WTC11 (cell line): ENCODE measurements at regions not wholly inside any gene's neighbourhood (a gene's known extent, or its start where the extent isn't known, plus 50 kb on each side); places are given as distances from the start of the nearest gene placed in this dataset.

Source experiments
- ATAC-seq: fragments of 200-7000 bp; cut with Tn5 transposase; 2 replicates; pipeline ENCODE4 v1.10.0; 2021; ENCODE audit warnings: mild to moderate bottlenecking, moderate library complexity
- CTCF ChIA-PET: fragments of 300-600 bp; sonication (Branson Sonifier 250); formaldehyde crosslinking; loops from one replicate; lab custom pipeline; 2021; ENCODE audit warnings: antibody characterized with exemption; lab: Charles Lee
- POLR2A ChIA-PET: fragments of 350-600 bp; sonication (Branson Sonifier 250); formaldehyde crosslinking; loops from one replicate; lab custom pipeline; 2021; ENCODE audit warnings: antibody characterized with exemption; lab: Charles Lee
- DNase-seq: peaks from one replicate; pipeline ENCODE4 v3.0.0; 2021; ENCODE audit warnings: low spot score
- H3K27ac Mint-ChIP-seq: 2 replicates; pipeline ENCODE4 v1.8.0; 2021; ENCODE audit warnings: mixed read lengths
- H3K27me3 Mint-ChIP-seq: 2 replicates; pipeline ENCODE4 v1.8.0; 2021; ENCODE audit warnings: low read depth, mild to moderate bottlenecking, moderate library complexity, mixed read lengths
- H3K36me3 Mint-ChIP-seq: 2 replicates; pipeline ENCODE4 v1.8.0; 2021; ENCODE audit warnings: mixed read lengths
- H3K4me1 Mint-ChIP-seq: 2 replicates; pipeline ENCODE4 v1.8.0; 2022; ENCODE audit warnings: mixed read lengths
- H3K4me3 Mint-ChIP-seq: 2 replicates; pipeline ENCODE4 v1.8.0; 2021; ENCODE audit warnings: mild to moderate bottlenecking, moderate library complexity, mixed read lengths
- H3K9me3 Mint-ChIP-seq: 2 replicates; pipeline ENCODE4 v1.8.0; 2021; ENCODE audit warnings: mixed read lengths
- AFF4 ChIP-seq: sonication (generic); formaldehyde crosslinking; IDR thresholded peaks from 2 replicates; pipeline ENCODE4 v1.8.1; 2023; ENCODE audit warnings: mild to moderate bottlenecking, missing genetic modification reagents, borderline replicate concordance
- ATF3 ChIP-seq: sonication (generic); formaldehyde crosslinking; conservative IDR thresholded peaks from 2 replicates; pipeline ENCODE4 v1.8.1; 2022; ENCODE audit warnings: mild to moderate bottlenecking, missing genetic modification reagents
- CDX4 ChIP-seq: fragments of 250-450 bp; sonication (Bioruptor Pico); IDR thresholded peaks from 2 replicates; pipeline ENCODE4 v1.9.0; 2021; ENCODE audit warnings: moderate library complexity, mild to moderate bottlenecking, inconsistent platforms, borderline replicate concordance
- ESRRA ChIP-seq: sonication (generic); formaldehyde crosslinking; IDR thresholded peaks from 2 replicates; pipeline ENCODE4 v1.8.1; 2022; ENCODE audit warnings: mild to moderate bottlenecking, missing genetic modification reagents, borderline replicate concordance
- FOXK1 ChIP-seq: sonication (generic); formaldehyde crosslinking; IDR thresholded peaks from 2 replicates; pipeline ENCODE4 v1.8.0; 2022; ENCODE audit warnings: mild to moderate bottlenecking, moderate library complexity, missing genetic modification reagents
- FOXP1 ChIP-seq: sonication (generic); formaldehyde crosslinking; IDR thresholded peaks from 2 replicates; pipeline ENCODE4 v1.8.0; 2022; ENCODE audit warnings: missing genetic modification reagents, mild to moderate bottlenecking, moderate library complexity, borderline replicate concordance
- MLX ChIP-seq: sonication (generic); formaldehyde crosslinking; IDR thresholded peaks from 2 replicates; pipeline ENCODE4 v1.8.1; 2023; ENCODE audit warnings: mild to moderate bottlenecking, missing genetic modification reagents, moderate library complexity
- MXD4 ChIP-seq: fragments of 250-450 bp; sonication (Bioruptor Pico); IDR thresholded peaks from 2 replicates; pipeline ENCODE4 v1.8.0; 2021; ENCODE audit warnings: mild to moderate bottlenecking, moderate library complexity, borderline replicate concordance
- NFE2L1 ChIP-seq: sonication (generic); formaldehyde crosslinking; IDR thresholded peaks from 2 replicates; pipeline ENCODE4 v1.8.1; 2023; ENCODE audit warnings: missing genetic modification reagents
- NFYB ChIP-seq: sonication (generic); formaldehyde crosslinking; conservative IDR thresholded peaks from 2 replicates; pipeline ENCODE4 v1.8.0; 2022; ENCODE audit warnings: low read depth, missing genetic modification reagents
- NR2C2 ChIP-seq: sonication (generic); formaldehyde crosslinking; IDR thresholded peaks from 2 replicates; pipeline ENCODE4 v1.8.0; 2022; ENCODE audit warnings: mild to moderate bottlenecking, missing genetic modification reagents
- SMAD4 ChIP-seq: sonication (generic); formaldehyde crosslinking; IDR thresholded peaks from 2 replicates; pipeline ENCODE4 v1.8.0; 2022; ENCODE audit warnings: mild to moderate bottlenecking, missing genetic modification reagents
- ZNF263 ChIP-seq: sonication (generic); formaldehyde crosslinking; IDR thresholded peaks from 2 replicates; pipeline ENCODE4 v1.8.1; 2022; ENCODE audit warnings: low read depth, mild to moderate bottlenecking, moderate library complexity, missing genetic modification reagents
- TF ChIP-seq, protein P1 (sequence below): sonication (generic); formaldehyde crosslinking; IDR thresholded peaks from 2 replicates; pipeline ENCODE4 v1.8.0; 2022; ENCODE audit warnings: mild to moderate bottlenecking, missing genetic modification reagents
- TF ChIP-seq, protein P2 (sequence below): sonication (generic); formaldehyde crosslinking; IDR thresholded peaks from 2 replicates; pipeline ENCODE4 v1.8.0; 2022; ENCODE audit warnings: mild to moderate bottlenecking, missing genetic modification reagents
- TF ChIP-seq, protein P3 (sequence below): fragments of 250-450 bp; sonication (Bioruptor Pico); IDR thresholded peaks from 2 replicates; pipeline ENCODE4 v1.9.0; 2021; ENCODE audit warnings: mild to moderate bottlenecking
- TF ChIP-seq, protein P4 (sequence below): sonication (generic); formaldehyde crosslinking; IDR thresholded peaks from 2 replicates; pipeline ENCODE4 v1.8.1; 2022; ENCODE audit warnings: mild to moderate bottlenecking, missing genetic modification reagents, moderate library complexity, borderline replicate concordance
- TF ChIP-seq, protein P5 (sequence below): sonication (generic); formaldehyde crosslinking; IDR thresholded peaks from 2 replicates; pipeline ENCODE4 v1.8.0; 2022; ENCODE audit warnings: mild to moderate bottlenecking, missing genetic modification reagents
- TF ChIP-seq, protein P6 (sequence below): sonication (generic); formaldehyde crosslinking; IDR thresholded peaks from 2 replicates; pipeline ENCODE4 v1.8.1; 2022; ENCODE audit warnings: low read depth, missing genetic modification reagents, borderline replicate concordance

DNA sequence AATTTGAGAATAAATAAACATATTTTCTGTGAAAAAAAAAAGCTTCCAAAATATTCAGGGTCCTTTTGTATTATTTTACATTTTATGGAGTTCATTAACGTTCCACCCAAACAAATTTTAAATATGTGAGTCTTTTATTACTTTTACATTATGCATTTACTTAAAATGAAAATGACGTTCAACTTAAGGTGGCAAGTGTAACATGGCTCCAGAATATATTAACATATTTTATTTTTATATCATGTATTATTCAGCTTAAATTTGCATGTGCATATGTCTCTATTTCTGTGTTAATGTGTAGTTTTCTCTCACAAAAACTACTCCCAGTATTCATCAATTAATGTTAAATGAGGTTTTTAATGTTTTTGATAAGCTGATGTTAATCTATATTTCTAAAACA lies 243.6 kb upstream of the CNTN3 start (continued):
- TF ChIP-seq, protein P1, sequence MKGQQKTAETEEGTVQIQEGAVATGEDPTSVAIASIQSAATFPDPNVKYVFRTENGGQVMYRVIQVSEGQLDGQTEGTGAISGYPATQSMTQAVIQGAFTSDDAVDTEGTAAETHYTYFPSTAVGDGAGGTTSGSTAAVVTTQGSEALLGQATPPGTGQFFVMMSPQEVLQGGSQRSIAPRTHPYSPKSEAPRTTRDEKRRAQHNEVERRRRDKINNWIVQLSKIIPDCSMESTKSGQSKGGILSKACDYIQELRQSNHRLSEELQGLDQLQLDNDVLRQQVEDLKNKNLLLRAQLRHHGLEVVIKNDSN (CRISPR knock-in tag) = no peak
- TF ChIP-seq NFE2L1 (CRISPR knock-in tag) = no peak
- no peak for TF ChIP-seq SMAD4 (CRISPR knock-in tag)
- TF ChIP-seq AFF4 = no peak

DNA sequence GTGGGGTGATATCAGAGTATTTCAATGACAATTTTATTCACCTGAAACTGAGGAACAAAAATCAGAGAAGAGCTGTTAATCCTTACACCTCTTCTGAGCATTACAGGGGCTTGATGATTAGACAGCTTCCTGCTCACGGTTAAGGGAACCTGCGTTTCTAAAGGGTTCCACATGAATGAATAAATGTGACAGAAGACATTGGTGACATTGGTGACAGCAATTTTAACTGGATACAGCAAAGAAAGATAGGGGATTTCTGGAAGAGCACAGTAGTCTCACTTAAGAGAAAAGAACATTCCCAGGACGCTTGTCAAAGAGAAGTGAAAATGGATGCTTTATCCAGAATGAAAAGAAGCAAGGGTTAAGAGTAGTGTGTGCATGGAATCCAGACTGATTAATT lies 235.9 kb upstream of the CNTN3 start:
- no peak for TF ChIP-seq FOXP1
- TF ChIP-seq, protein P2, sequence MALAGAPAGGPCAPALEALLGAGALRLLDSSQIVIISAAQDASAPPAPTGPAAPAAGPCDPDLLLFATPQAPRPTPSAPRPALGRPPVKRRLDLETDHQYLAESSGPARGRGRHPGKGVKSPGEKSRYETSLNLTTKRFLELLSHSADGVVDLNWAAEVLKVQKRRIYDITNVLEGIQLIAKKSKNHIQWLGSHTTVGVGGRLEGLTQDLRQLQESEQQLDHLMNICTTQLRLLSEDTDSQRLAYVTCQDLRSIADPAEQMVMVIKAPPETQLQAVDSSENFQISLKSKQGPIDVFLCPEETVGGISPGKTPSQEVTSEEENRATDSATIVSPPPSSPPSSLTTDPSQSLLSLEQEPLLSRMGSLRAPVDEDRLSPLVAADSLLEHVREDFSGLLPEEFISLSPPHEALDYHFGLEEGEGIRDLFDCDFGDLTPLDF (CRISPR knock-in tag) = no peak
- no peak for TF ChIP-seq ATF3 (CRISPR knock-in tag)
- TF ChIP-seq, protein P3, sequence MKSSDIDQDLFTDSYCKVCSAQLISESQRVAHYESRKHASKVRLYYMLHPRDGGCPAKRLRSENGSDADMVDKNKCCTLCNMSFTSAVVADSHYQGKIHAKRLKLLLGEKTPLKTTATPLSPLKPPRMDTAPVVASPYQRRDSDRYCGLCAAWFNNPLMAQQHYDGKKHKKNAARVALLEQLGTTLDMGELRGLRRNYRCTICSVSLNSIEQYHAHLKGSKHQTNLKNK (CRISPR knock-in tag) = no peak
- no peak for TF ChIP-seq MLX
- TF ChIP-seq, protein P4, sequence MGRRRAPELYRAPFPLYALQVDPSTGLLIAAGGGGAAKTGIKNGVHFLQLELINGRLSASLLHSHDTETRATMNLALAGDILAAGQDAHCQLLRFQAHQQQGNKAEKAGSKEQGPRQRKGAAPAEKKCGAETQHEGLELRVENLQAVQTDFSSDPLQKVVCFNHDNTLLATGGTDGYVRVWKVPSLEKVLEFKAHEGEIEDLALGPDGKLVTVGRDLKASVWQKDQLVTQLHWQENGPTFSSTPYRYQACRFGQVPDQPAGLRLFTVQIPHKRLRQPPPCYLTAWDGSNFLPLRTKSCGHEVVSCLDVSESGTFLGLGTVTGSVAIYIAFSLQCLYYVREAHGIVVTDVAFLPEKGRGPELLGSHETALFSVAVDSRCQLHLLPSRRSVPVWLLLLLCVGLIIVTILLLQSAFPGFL (CRISPR knock-in tag) = no peak
- no peak for TF ChIP-seq NR2C2 (CRISPR knock-in tag)
- TF ChIP-seq, protein P5, sequence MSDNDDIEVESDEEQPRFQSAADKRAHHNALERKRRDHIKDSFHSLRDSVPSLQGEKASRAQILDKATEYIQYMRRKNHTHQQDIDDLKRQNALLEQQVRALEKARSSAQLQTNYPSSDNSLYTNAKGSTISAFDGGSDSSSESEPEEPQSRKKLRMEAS (CRISPR knock-in tag) = no peak
- no peak for TF ChIP-seq ESRRA (CRISPR knock-in tag)
- TF ChIP-seq, protein P6, sequence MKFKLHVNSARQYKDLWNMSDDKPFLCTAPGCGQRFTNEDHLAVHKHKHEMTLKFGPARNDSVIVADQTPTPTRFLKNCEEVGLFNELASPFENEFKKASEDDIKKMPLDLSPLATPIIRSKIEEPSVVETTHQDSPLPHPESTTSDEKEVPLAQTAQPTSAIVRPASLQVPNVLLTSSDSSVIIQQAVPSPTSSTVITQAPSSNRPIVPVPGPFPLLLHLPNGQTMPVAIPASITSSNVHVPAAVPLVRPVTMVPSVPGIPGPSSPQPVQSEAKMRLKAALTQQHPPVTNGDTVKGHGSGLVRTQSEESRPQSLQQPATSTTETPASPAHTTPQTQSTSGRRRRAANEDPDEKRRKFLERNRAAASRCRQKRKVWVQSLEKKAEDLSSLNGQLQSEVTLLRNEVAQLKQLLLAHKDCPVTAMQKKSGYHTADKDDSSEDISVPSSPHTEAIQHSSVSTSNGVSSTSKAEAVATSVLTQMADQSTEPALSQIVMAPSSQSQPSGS = no peak
- no peak for TF ChIP-seq CDX4 (CRISPR knock-in tag)
- TF ChIP-seq MXD4 (CRISPR knock-in tag) = no peak
- no peak for TF ChIP-seq FOXK1 (CRISPR knock-in tag)
- TF ChIP-seq NFYB (CRISPR knock-in tag) = no peak
- TF ChIP-seq ZNF263 (CRISPR knock-in tag) = no peak
- CTCF ChIA-PET = no interaction called here
- H3K4me1 Mint-ChIP-seq = no peaks in the 10 kb centered on the region
- no peak overlapping the region for H3K27ac Mint-ChIP-seq
- POLR2A ChIA-PET = no interaction called here
- H3K4me3 Mint-ChIP-seq = no peak overlapping the region
- no peaks in the 10 kb centered on the region for H3K27me3 Mint-ChIP-seq
- no peaks in the 10 kb centered on the region for H3K36me3 Mint-ChIP-seq
- H3K9me3 Mint-ChIP-seq = no peaks in the 10 kb centered on the region
- ATAC-seq (no peak), DNase-seq (no peak)
